Ishikawa (cell line): ENCODE measurements at regions not wholly inside any gene's neighbourhood (a gene's known extent, or its start where the extent isn't known, plus 50 kb on each side); places are given as distances from the start of the nearest gene placed in this dataset.

Experiments
- CEBPB ChIP-seq: IDR thresholded peaks from 2 replicates; pipeline ENCODE4 v1.6.1; 2012
- CREB1 ChIP-seq: IDR thresholded peaks from 2 replicates; pipeline ENCODE4 v1.6.1; 2012; ENCODE audit warnings: low read depth
- EP300 ChIP-seq: IDR thresholded peaks from 2 replicates; pipeline ENCODE4 v1.6.1; 2012; ENCODE audit warnings: borderline replicate concordance
- FOXM1 ChIP-seq: IDR thresholded peaks from 2 replicates; pipeline ENCODE4 v1.6.1; 2012; ENCODE audit warnings: low read depth, borderline replicate concordance
- MAX ChIP-seq: IDR thresholded peaks from 2 replicates; pipeline ENCODE4 v1.6.1; 2012
- NFIC ChIP-seq: IDR thresholded peaks from 2 replicates; pipeline ENCODE4 v1.6.1; 2012
- RAD21 ChIP-seq: IDR thresholded peaks from 2 replicates; pipeline ENCODE4 v1.6.1; 2012; ENCODE audit warnings: low read depth
- REST ChIP-seq: IDR thresholded peaks from 2 replicates; pipeline ENCODE4 v1.6.1; 2012; ENCODE audit warnings: low read depth, mild to moderate bottlenecking
- TAF1 ChIP-seq: IDR thresholded peaks from 2 replicates; pipeline ENCODE4 v1.6.1; 2012; ENCODE audit warnings: low read depth, mild to moderate bottlenecking
- TCF12 ChIP-seq: IDR thresholded peaks from 2 replicates; pipeline ENCODE4 v1.6.1; 2012; ENCODE audit warnings: low read depth
- TEAD4 ChIP-seq: IDR thresholded peaks from 2 replicates; pipeline ENCODE4 v1.6.1; 2012
- USF1 ChIP-seq: IDR thresholded peaks from 2 replicates; pipeline ENCODE4 v1.6.1; 2012
- YY1 ChIP-seq: IDR thresholded peaks from 2 replicates; pipeline ENCODE4 v1.6.1; 2012; ENCODE audit warnings: low read depth
- ZBTB7A ChIP-seq: IDR thresholded peaks from 2 replicates; pipeline ENCODE4 v1.6.1; 2012; ENCODE audit warnings: low read depth

- TF ChIP-seq USF1 = no peak
- TF ChIP-seq FOXM1 = no peak
- TF ChIP-seq RAD21 = no peak
- TF ChIP-seq TEAD4 = no peak
- no peak for TF ChIP-seq MAX
- no peak for TF ChIP-seq TAF1
- TF ChIP-seq CREB1 = no peak
Measured at GRCh38 chr17:34699181-34699580, 119.8 kb downstream of the TMEM132E start.

GRCh38 chr17:34692920-34693319, 113.5 kb downstream of the TMEM132E start:
- TF ChIP-seq YY1 = no peak
- TF ChIP-seq ZBTB7A = no peak
- TF ChIP-seq CREB1 = no peak
- no peak for TF ChIP-seq EP300
- no peak for TF ChIP-seq RAD21
- no peak for TF ChIP-seq MAX
- no peak for TF ChIP-seq TCF12
- no peak for TF ChIP-seq NFIC
- no peak for TF ChIP-seq CEBPB
- no peak for TF ChIP-seq TEAD4
- no peak for TF ChIP-seq REST
- no peak for TF ChIP-seq TAF1
- no peak for TF ChIP-seq USF1
